HepG2 (cell line): ENCODE measurements at regions not wholly inside any gene's neighbourhood (a gene's known extent, or its start where the extent isn't known, plus 50 kb on each side); places are given as distances from the start of the nearest gene placed in this dataset.

Source experiments
- HDAC1 ChIP-seq: sonication (generic); formaldehyde crosslinking; IDR thresholded peaks from 2 replicates; pipeline ENCODE4 v1.5.1; 2020; ENCODE audit warnings: mild to moderate bottlenecking, missing genetic modification reagents
- NR2F6 ChIP-seq, 2 experiments: IDR thresholded peaks; 2 replicates each; pipeline ENCODE4 v1.6.1; 2016; ENCODE audit warnings: antibody characterized with exemption in 1 of 2, mild to moderate bottlenecking in 1 of 2
- TEAD3 ChIP-seq: optimal IDR thresholded peaks from 2 replicates; pipeline ENCODE3; 2016; ENCODE audit warnings: borderline replicate concordance
- ZIK1 ChIP-seq: sonication (generic); formaldehyde crosslinking; IDR thresholded peaks from 2 replicates; pipeline ENCODE4 v1.5.0; 2020; ENCODE audit warnings: mild to moderate bottlenecking, low read depth, missing genetic modification reagents, borderline replicate concordance
- ZNF274 ChIP-seq: sonication (generic); formaldehyde crosslinking; IDR thresholded peaks from 2 replicates; pipeline ENCODE4 v1.5.1; 2020; ENCODE audit warnings: mild to moderate bottlenecking, missing genetic modification reagents
- TF ChIP-seq, protein P1 (sequence below), 2 experiments: sonication (generic) in 1 of 2; formaldehyde crosslinking in 1 of 2; IDR thresholded peaks; 2 replicates each; pipeline versions ENCODE4 v1.5.1 to v1.6.1; 2011 to 2020; ENCODE audit warnings: borderline replicate concordance in 1 of 2, low read depth in 1 of 2, low read length in 1 of 2, mild to moderate bottlenecking in 1 of 2, missing genetic modification reagents in 1 of 2, moderate library complexity in 1 of 2
- TF ChIP-seq, protein P2 (sequence below): sonication (generic); formaldehyde crosslinking; IDR thresholded peaks from 2 replicates; pipeline ENCODE4 v1.8.0; 2022; ENCODE audit warnings: missing genetic modification reagents, mild to moderate bottlenecking, moderate library complexity, borderline replicate concordance
- TF ChIP-seq, protein P3 (sequence below): sonication (generic); formaldehyde crosslinking; IDR thresholded peaks from 2 replicates; pipeline ENCODE4 v1.9.0; 2021; ENCODE audit warnings: missing genetic modification reagents, borderline replicate concordance
- TF ChIP-seq, protein P4 (sequence below): sonication (generic); formaldehyde crosslinking; IDR thresholded peaks from 2 replicates; pipeline ENCODE4 v1.5.0; 2020; ENCODE audit warnings: missing genetic modification reagents

DNA sequence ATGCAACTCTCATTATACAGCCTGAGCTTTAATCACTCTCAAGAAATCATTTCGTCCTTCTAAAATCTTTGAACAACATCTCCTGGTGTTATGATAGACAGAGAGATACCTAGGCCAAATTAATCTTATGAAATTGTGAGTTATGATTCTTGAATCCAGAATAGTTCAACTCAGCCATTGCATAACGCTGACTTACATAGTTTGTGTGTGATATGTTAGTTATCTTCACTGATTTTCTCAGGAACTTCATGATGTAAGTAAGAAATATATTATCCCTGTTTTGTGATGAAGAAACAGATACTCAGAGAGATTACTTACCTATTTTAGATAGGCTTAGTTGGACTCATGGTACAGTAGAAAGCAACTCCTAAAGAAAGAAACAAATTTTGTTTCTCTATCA is 684.4 kb downstream of the ZEB2 start (continued):
- TF ChIP-seq, protein P1, sequence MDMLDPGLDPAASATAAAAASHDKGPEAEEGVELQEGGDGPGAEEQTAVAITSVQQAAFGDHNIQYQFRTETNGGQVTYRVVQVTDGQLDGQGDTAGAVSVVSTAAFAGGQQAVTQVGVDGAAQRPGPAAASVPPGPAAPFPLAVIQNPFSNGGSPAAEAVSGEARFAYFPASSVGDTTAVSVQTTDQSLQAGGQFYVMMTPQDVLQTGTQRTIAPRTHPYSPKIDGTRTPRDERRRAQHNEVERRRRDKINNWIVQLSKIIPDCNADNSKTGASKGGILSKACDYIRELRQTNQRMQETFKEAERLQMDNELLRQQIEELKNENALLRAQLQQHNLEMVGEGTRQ (IDR thresholded peaks at IDR 0.05; ENCODE audit: low read depth, low read length), result no peak
- TF ChIP-seq, protein P1 (CRISPR knock-in tag; IDR thresholded peaks at IDR 0.05; ENCODE audit: borderline replicate concordance), result no peak
- TF ChIP-seq, protein P2, sequence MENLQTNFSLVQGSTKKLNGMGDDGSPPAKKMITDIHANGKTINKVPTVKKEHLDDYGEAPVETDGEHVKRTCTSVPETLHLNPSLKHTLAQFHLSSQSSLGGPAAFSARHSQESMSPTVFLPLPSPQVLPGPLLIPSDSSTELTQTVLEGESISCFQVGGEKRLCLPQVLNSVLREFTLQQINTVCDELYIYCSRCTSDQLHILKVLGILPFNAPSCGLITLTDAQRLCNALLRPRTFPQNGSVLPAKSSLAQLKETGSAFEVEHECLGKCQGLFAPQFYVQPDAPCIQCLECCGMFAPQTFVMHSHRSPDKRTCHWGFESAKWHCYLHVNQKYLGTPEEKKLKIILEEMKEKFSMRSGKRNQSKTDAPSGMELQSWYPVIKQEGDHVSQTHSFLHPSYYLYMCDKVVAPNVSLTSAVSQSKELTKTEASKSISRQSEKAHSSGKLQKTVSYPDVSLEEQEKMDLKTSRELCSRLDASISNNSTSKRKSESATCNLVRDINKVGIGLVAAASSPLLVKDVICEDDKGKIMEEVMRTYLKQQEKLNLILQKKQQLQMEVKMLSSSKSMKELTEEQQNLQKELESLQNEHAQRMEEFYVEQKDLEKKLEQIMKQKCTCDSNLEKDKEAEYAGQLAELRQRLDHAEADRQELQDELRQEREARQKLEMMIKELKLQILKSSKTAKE (CRISPR knock-in tag), result no peak
- no peak for TF ChIP-seq ZNF274
- TF ChIP-seq TEAD3 (CRISPR knock-in tag), result no peak
- no peak for TF ChIP-seq HDAC1 (CRISPR knock-in tag)
- TF ChIP-seq, protein P3, sequence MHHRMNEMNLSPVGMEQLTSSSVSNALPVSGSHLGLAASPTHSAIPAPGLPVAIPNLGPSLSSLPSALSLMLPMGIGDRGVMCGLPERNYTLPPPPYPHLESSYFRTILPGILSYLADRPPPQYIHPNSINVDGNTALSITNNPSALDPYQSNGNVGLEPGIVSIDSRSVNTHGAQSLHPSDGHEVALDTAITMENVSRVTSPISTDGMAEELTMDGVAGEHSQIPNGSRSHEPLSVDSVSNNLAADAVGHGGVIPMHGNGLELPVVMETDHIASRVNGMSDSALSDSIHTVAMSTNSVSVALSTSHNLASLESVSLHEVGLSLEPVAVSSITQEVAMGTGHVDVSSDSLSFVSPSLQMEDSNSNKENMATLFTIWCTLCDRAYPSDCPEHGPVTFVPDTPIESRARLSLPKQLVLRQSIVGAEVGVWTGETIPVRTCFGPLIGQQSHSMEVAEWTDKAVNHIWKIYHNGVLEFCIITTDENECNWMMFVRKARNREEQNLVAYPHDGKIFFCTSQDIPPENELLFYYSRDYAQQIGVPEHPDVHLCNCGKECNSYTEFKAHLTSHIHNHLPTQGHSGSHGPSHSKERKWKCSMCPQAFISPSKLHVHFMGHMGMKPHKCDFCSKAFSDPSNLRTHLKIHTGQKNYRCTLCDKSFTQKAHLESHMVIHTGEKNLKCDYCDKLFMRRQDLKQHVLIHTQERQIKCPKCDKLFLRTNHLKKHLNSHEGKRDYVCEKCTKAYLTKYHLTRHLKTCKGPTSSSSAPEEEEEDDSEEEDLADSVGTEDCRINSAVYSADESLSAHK, result no peak
- TF ChIP-seq NR2F6 (IDR thresholded peaks at IDR 0.05), result no peak
- TF ChIP-seq NR2F6 (CRISPR knock-in tag; IDR thresholded peaks at IDR 0.05), result no peak
- TF ChIP-seq, protein P4, sequence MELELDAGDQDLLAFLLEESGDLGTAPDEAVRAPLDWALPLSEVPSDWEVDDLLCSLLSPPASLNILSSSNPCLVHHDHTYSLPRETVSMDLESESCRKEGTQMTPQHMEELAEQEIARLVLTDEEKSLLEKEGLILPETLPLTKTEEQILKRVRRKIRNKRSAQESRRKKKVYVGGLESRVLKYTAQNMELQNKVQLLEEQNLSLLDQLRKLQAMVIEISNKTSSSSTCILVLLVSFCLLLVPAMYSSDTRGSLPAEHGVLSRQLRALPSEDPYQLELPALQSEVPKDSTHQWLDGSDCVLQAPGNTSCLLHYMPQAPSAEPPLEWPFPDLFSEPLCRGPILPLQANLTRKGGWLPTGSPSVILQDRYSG (CRISPR knock-in tag), result no peak
- no peak for TF ChIP-seq ZIK1 (CRISPR knock-in tag)
- TF ChIP-seq, all 625 proteins: peak for 0
